NCI-H1417 (cell line): ENCODE measurements at regions not wholly inside any gene's neighbourhood (a gene's known extent, or its start where the extent isn't known, plus 50 kb on each side); places are given as distances from the start of the nearest gene placed in this dataset.

Source experiments
- DNase-seq, 3 experiments: peaks; one replicate each; lab custom pipeline; 2025; lab: John Stamatoyannopoulos, UW

GRCh38 chr5:23579566-23579965 is 72.2 kb downstream of the PRDM9 start:
- DNase-seq, result no peak

- DNase-seq, result no peak
Measured at GRCh38 chr5:23583081-23583480, 75.7 kb downstream of the PRDM9 start.

GRCh38 chr5:23588841-23589326 is 81.5 kb downstream of the PRDM9 start:
- DNase-seq, result peak in 1 of 3 experiments; percentile 19

GRCh38 chr5:23591250-23591649 is 83.8 kb downstream of the PRDM9 start:
- DNase-seq, result no peak

- no peak for DNase-seq
Measured at GRCh38 chr5:23606927-23607326, 99.5 kb downstream of the PRDM9 start.

GRCh38 chr5:23612701-23613100 is 105.3 kb downstream of the PRDM9 start:
- DNase-seq, result no peak

GRCh38 chr5:23613566-23613965 is 106.2 kb downstream of the PRDM9 start:
- no peak for DNase-seq

- DNase-seq, result no peak
Measured at GRCh38 chr5:23614422-23614821, 107.0 kb downstream of the PRDM9 start.

GRCh38 chr5:23626961-23627360 is 119.6 kb downstream of the PRDM9 start:
- DNase-seq, result no peak

- DNase-seq, result no peak
Measured at GRCh38 chr5:23627976-23628375, 120.6 kb downstream of the PRDM9 start.

- DNase-seq, result no peak
Measured at GRCh38 chr5:23629396-23629795, 122.0 kb downstream of the PRDM9 start.

GRCh38 chr5:23631302-23632045 is 124.1 kb downstream of the PRDM9 start:
- no peak for DNase-seq

- DNase-seq, result no peak
Measured at GRCh38 chr5:23635938-23636337, 128.5 kb downstream of the PRDM9 start.

GRCh38 chr5:23639326-23639725 is 131.9 kb downstream of the PRDM9 start:
- DNase-seq, result no peak

GRCh38 chr5:23648656-23649055 is 141.2 kb downstream of the PRDM9 start:
- no peak for DNase-seq

GRCh38 chr5:23649594-23649993 is 142.2 kb downstream of the PRDM9 start:
- DNase-seq, result no peak

- no peak for DNase-seq
Measured at GRCh38 chr5:23655674-23656073, 148.3 kb downstream of the PRDM9 start.

GRCh38 chr5:23675456-23675855 is 168.0 kb downstream of the PRDM9 start:
- no peak for DNase-seq

- no peak for DNase-seq
Measured at GRCh38 chr5:23677996-23678395, 170.6 kb downstream of the PRDM9 start.

GRCh38 chr5:23684103-23684502 is 176.7 kb downstream of the PRDM9 start:
- no peak for DNase-seq

GRCh38 chr5:23703940-23704855 is 196.8 kb downstream of the PRDM9 start:
- DNase-seq, result peak in 2 of 3 experiments; percentile 41 to 95

- no peak for DNase-seq
Measured at GRCh38 chr5:23717486-23717885, 210.1 kb downstream of the PRDM9 start.

- no peak for DNase-seq
Measured at GRCh38 chr5:23718564-23718963, 211.2 kb downstream of the PRDM9 start.
